ENCODE measurements at regions not wholly inside any gene's neighbourhood (a gene's known extent, or its start where the extent isn't known, plus 50 kb on each side); places are given as distances from the start of the nearest gene placed in this dataset.

- no peaks in the 10 kb centered on the region for H3K4me1 ChIP-seq (ENCODE audit: low read depth, poor library complexity, severe bottlenecking)
- no peak overlapping the region for H3K27ac ChIP-seq
- no peak overlapping the region for H2AFZ ChIP-seq (ENCODE audit: low read depth)
- H3K9ac ChIP-seq: no peak overlapping the region
- H4K20me1 ChIP-seq (ENCODE audit: insufficient read depth): no peaks in the 10 kb centered on the region
- H3K79me2 ChIP-seq (ENCODE audit: insufficient read depth, low read depth): no peaks in the 10 kb centered on the region
- H3K36me3 ChIP-seq (ENCODE audit: insufficient read depth): no peaks in the 10 kb centered on the region
- H3K4me2 ChIP-seq: no peak overlapping the region
- H3K4me3 ChIP-seq (IDR thresholded peaks at IDR 0.05; ENCODE audit: insufficient read depth, low read depth, low read length): no peak overlapping the region
- no peaks in the 10 kb centered on the region for H3K27me3 ChIP-seq (ENCODE audit: insufficient read depth, low read depth)
- no peak for TF ChIP-seq CTCF (conservative IDR thresholded peaks at IDR 0.05; ENCODE audit: low read depth, low read length)
Measured at GRCh38 chr15:31160297-31160696, 58.8 kb upstream of the TRPM1 start.

GRCh38 chr15:31160740-31161495 lies 59.4 kb upstream of the TRPM1 start:
- Histone ChIP-seq H3K27ac (no peak overlapping the region), H2AFZ (ENCODE audit: low read depth) (no peak overlapping the region), H4K20me1 (ENCODE audit: insufficient read depth) (no peaks in the 10 kb centered on the region), H3K4me1 (ENCODE audit: low read depth, poor library complexity, severe bottlenecking) (no peaks in the 10 kb centered on the region), H3K9ac (no peak overlapping the region), H3K27me3 (ENCODE audit: insufficient read depth, low read depth) (no peaks in the 10 kb centered on the region), H3K36me3 (ENCODE audit: insufficient read depth) (no peaks in the 10 kb centered on the region), H3K4me3 (IDR thresholded peaks at IDR 0.05; ENCODE audit: insufficient read depth, low read depth, low read length) (no peak overlapping the region), H3K4me2 (no peak overlapping the region), H3K79me2 (ENCODE audit: insufficient read depth, low read depth) (no peaks in the 10 kb centered on the region)
- TF ChIP-seq CTCF (conservative IDR thresholded peaks at IDR 0.05; ENCODE audit: low read depth, low read length): no peak

GRCh38 chr15:31161951-31162350 lies 60.4 kb upstream of the TRPM1 start:
- H3K79me2 ChIP-seq (ENCODE audit: insufficient read depth, low read depth): no peaks in the 10 kb centered on the region
- no peak for TF ChIP-seq CTCF (conservative IDR thresholded peaks at IDR 0.05; ENCODE audit: low read depth, low read length)
- no peak overlapping the region for H3K9ac ChIP-seq
- H3K4me3 ChIP-seq (IDR thresholded peaks at IDR 0.05; ENCODE audit: insufficient read depth, low read depth, low read length): no peak overlapping the region
- H2AFZ ChIP-seq (ENCODE audit: low read depth): no peak overlapping the region
- H4K20me1 ChIP-seq (ENCODE audit: insufficient read depth): no peaks in the 10 kb centered on the region
- no peaks in the 10 kb centered on the region for H3K36me3 ChIP-seq (ENCODE audit: insufficient read depth)
- no peaks in the 10 kb centered on the region for H3K4me1 ChIP-seq (ENCODE audit: low read depth, poor library complexity, severe bottlenecking)
- H3K27ac ChIP-seq: no peak overlapping the region
- H3K27me3 ChIP-seq (ENCODE audit: insufficient read depth, low read depth): no peaks in the 10 kb centered on the region
- no peak overlapping the region for H3K4me2 ChIP-seq

GRCh38 chr15:31162721-31163510 lies 61.4 kb upstream of the TRPM1 start:
- Histone ChIP-seq H3K4me3 (IDR thresholded peaks at IDR 0.05; ENCODE audit: insufficient read depth, low read depth, low read length) (no peak overlapping the region), H3K9ac (no peak overlapping the region), H4K20me1 (ENCODE audit: insufficient read depth) (no peaks in the 10 kb centered on the region), H3K27me3 (ENCODE audit: insufficient read depth, low read depth) (no peaks in the 10 kb centered on the region), H3K4me1 (ENCODE audit: low read depth, poor library complexity, severe bottlenecking) (no peaks in the 10 kb centered on the region), H3K36me3 (ENCODE audit: insufficient read depth) (no peaks in the 10 kb centered on the region), H2AFZ (ENCODE audit: low read depth) (no peak overlapping the region), H3K27ac (no peak overlapping the region), H3K4me2 (no peak overlapping the region), H3K79me2 (ENCODE audit: insufficient read depth, low read depth) (no peaks in the 10 kb centered on the region)
- no peak for TF ChIP-seq CTCF (conservative IDR thresholded peaks at IDR 0.05; ENCODE audit: low read depth, low read length)
